HG03196 (cell line): ENCODE measurements at regions not wholly inside any gene's neighbourhood (a gene's known extent, or its start where the extent isn't known, plus 50 kb on each side); places are given as distances from the start of the nearest gene placed in this dataset.
"Not testable (repeated sequence)": the region's sequence is repeated elsewhere in the genome, so short reads cannot be mapped to it uniquely, and the experiment has no call there.

Source experiments
- ATAC-seq: cut with Tn5 transposase; IDR thresholded peaks from one replicate; pipeline ENCODE4 v1.9.1; 2021; ENCODE audit not compliant: unreplicated experiment

DNA sequence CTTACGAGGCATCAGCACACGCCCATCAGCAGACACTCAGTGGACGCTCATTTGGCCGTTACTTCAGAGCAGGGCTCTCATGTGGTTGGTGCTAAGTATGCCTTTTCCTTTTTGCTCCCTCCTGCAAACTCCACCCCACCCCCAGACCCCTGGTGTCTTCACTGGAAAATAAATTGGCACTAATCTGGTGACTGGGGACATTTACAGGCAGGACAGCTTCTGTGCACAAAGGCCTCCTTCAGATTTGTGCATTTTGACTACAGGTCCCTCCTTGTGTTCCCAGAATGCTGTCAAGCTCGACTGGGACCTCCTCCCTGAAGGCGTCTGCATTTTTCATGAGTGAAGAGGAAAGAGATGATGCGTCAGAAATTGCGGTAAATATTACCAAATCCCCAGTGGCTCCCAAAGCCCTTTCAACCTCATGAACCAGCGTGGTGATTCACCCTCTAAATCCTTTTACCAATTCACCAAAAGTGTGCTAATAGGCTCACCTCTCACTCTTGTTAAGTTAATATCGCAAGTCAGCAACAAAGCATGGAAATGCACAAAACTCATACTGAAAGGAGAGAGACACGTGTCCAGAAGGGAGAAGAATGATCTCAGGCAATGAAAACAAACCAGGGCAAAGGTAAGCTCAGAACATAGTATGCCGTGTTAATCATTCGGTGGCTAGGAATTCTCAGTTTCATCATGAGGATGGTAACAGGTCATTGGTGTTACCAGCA is 119.0 kb downstream of the NKX6-1 start:
- no peak for ATAC-seq

GRCh38 chr4:84378983-84379382 is 120.1 kb downstream of the NKX6-1 start:
- no peak for ATAC-seq

DNA sequence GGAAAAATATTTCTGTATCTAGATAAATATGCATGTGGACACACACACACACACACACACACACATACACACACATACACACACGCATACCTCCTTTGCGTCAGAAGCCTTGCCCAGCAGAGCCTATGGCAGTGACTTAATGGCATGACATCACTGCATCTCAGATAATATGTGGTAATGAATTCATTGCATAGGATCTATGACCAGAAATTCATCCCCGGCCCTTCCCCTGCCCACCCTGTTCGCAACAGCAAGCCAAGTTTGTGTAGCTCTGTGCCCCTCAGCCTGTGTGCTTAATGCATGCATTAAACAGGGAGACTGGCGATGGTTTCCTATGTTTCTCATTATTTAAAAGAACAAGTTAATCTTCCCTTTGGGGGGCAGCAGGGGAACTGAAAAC is 120.7 kb downstream of the NKX6-1 start:
- no peak for ATAC-seq

GRCh38 chr4:84366907-84367306 is 132.2 kb downstream of the NKX6-1 start:
- no peak for ATAC-seq

DNA sequence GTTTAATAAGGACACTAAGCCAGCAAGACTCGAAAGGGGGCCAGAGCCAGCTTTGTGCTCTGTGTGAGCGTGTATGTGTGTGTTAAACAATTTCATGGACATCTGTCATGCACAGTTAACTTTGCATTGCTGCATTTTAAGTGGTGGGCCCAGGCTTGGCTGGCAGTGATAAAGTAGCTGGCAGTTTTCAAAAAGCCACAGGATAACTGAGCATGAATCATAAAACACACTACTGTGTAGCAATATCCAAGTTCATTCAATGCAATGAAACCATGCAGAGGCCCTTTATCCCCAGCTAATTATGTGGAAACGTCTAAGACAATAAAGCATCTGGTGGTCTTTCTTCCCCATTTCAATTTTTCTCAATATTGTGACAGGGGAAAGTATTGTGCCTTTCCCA is 132.9 kb downstream of the NKX6-1 start:
- no peak for ATAC-seq

- ATAC-seq, result no peak
These were observed 136.0 kb downstream of the NKX6-1 start for GRCh38 chr4:84362896-84363655.

DNA sequence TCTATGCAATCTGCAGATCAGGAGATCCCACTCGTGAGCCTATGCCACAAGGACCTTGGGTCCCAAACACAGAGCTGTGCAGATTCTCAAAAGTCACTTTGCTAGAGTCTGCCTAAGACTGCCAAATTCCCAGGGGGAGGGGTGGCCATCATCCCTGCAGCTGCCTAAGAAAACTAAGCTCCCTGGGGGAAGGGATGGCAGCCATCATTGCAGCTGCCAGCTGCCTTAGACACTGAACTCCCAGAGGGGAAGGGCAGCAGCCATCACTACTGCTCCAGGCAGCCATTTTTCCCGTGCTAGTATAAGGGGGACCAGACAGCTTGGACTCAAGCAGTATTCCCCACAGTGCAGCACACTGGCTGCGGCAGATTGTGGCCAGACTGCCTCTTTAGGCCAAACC is 156.9 kb downstream of the NKX6-1 start:
- no peak for ATAC-seq

DNA sequence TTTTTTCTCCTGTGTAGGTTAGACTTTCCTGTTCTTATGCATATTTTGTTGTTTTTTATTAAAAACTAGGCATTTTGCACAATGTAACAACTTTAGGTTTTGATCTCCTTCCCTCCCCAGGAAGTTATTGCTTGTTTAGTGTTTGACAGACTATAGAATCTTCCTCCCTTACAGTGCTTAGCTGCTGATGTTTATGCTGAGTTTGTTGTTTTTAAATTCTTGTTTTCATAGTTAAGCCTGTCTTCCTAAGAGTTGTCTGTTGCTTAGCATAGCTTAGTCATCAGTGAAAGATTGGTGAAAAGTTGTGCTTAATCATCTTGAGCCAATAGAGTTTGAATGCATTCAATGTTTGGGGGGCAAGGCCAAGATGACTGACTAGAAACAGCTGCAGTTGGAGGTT is 157.5 kb downstream of the NKX6-1 start:
- no peak for ATAC-seq

GRCh38 chr4:84338367-84338766 is 160.7 kb downstream of the NKX6-1 start:
- no peak for ATAC-seq

DNA sequence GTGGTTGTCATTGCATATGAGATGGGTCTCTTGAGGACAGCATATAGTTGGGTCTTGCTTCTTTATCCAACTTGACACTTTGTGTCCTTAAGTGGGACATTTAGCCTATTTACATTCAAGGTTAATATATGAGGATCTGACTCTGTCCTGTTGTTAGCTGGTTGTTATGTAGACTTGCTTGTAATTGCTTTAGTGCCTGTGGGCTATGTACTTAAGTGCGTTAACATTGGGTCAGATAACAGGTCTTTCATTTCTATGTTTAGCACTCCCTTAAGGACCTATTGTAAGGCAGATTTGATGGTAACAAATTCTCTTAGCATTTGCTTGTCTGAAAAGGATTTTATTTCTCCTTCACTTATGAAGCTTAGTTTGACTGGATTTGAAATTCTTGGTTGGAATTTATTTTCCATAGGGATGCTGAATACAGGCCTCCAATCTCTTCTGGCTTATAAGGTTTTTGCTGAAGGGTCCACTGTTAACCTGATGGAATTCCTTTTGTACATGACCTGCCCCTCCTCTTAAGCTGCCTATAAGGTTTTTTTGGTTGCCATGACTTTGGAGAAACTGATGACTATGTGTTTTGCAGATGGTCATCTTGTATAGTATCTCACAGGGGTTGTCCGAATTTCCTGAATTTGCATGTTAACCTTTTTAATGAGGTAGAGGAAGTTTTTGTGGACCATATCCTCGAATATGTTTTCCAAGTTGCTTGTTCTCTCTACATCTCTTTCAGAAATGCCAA is 162.0 kb downstream of the NKX6-1 start:
- no peak for ATAC-seq

DNA sequence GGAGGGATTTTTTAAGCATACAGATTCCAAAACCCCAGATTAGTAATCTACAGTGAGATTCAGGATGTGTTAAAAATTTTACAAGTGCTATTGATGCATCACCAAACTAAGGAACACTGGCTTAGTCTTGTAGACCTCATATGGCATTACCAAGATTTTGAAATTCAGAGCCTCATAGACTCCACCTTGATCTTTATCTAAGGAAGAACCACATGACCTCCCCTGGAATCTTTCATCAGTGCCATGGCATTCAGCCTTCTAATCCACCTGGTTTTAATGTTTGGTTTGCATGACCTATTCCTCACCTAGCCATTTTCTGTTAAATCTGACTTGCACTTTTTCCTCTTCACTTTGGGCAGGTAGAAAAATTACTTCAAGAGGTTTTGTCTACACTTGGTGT is 171.6 kb downstream of the NKX6-1 start:
- no peak for ATAC-seq

DNA sequence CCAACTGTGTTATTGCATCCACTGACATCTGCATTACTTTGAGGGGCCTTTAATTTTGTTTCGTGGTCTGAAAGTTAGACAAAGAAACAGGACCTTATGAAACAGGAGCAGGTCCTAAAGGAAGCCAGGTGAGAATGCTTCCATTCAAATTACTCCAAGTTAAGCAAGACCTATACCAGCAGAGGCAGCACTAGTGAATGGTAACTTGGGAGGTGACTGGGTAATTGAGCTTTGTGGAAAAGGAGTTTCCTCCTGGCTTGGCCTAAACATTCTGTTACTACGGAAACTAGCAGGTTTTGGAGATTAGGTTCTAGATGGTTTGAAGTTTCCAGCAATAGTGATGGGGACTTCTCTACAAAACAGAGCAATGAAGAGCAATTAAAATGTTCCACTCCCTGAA is 173.5 kb downstream of the NKX6-1 start:
- ATAC-seq, result no peak

- ATAC-seq, result no peak
These were observed 174.5 kb downstream of the NKX6-1 start for GRCh38 chr4:84324303-84325245.

DNA sequence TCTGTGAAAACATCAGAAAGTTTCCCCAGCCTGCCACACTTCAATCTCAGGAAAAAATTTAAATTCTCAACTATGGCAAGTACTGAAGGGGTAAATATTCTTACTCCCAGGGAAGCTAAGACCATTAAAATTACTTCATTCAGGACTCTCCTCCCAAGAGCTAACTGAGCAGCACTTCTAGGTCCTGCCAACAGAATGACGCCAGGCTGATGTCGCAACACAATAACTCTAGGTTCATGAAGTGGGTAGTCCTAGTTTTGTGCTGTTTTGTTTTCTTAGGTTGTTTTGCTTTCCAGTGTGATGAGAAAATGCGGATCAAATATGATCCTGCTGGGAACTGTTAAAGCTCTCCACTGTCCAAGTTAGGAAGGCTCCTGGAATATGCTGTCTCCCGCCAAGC is 180.0 kb downstream of the NKX6-1 start:
- no peak for ATAC-seq

DNA sequence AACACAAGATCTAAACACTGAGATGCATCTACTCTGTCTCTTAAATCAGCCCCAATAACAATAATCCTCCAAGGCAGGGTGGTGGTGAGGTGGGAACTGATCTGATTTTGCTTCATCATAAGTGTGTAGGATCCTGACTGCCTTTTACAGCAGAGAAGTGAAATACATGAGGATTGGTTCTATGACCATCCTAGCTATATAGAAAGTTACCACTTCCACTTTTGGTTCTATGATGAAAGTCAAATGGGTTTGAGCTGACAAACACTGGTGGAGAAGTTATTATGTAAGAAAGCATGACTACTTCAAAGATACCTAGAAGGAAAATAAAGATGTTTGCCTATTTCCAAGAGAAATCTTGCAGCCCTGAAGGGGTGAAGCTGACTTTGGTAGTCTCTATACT is 181.6 kb downstream of the NKX6-1 start:
- ATAC-seq, result no peak

DNA sequence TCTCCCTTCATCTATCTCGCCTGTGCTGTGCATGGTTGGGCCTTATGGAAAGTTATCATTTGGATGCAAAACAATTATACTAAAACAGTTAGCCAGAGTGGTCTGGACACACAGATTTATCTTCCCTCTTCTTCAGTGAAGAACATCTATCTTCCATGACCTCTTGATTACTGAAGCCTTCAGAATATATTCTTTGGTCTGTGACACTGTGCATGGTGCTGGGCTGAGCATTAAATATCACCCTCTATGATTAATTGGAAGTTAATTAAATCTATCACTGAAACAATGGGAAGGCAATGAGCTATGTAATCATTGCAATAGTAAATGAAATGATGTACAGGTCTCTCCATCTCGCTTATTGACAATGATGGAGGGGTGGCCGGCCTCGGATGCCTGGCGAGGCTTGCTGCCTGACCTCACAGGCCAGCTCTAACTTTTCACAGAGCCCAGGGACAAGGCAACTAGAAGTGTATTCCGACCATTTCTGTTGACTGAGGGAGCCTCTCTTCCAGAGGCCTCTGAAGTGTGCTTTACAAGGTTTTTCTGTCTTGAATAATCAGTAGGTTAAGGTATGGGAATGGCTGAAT is 186.6 kb downstream of the NKX6-1 start:
- no peak for ATAC-seq

GRCh38 chr4:84309191-84309590 is 189.9 kb downstream of the NKX6-1 start:
- ATAC-seq, result no peak

- not testable (repeated sequence) for ATAC-seq
These were observed 200.3 kb downstream of the NKX6-1 start for GRCh38 chr4:84298719-84299254.

DNA sequence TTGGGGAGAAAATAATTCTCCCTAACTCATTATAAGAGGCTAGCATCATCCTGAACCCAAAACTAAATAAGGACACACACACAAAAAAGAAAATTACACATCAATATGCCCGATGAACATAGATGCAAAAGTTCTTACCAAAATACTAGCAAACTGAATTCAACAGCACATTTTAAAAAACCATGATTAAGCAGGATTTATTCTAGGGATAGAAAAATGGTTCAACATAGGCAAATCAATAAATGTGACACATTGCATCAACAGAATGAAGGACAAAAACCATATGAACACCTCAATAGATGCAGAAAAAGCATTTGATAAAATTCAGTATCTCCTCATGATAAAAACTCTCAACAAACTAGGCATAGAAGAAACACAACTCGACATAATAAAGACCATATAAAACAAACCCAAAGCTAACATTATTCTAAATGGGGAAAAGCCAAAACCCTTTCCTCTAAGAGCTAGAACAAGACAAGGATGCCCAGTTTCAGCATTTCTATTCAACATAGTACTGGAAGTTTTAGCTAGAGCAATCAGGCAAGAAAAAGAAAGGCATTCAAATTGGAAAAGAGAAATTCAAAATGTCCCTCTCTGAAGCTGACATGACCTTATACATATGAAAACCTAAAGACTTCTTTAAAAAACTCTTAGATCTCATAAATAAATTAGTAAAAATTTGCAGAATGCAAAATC is 200.9 kb downstream of the NKX6-1 start:
- ATAC-seq, result no peak

DNA sequence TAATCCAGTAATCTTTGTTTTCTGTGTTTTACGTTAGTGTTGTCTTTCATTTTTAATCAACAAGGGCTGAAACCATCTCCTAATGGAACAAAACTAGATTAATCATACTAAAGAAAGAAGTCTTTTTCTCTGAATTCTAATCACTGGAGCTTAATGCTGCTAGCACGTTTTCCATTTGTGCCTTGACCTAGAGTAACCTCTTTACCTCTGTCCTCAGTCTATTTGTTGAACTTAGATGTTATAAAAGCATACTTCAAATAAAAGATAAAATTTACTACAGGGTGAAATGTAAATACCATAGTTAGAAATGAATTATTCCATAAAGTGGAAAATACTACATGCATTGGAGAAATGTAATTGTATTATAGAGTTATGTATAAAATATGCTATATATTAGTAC is 207.1 kb downstream of the NKX6-1 start:
- ATAC-seq, result no peak
